GM19328 (cell line): ENCODE measurements at regions not wholly inside any gene's neighbourhood (a gene's known extent, or its start where the extent isn't known, plus 50 kb on each side); places are given as distances from the start of the nearest gene placed in this dataset.

Source experiments
- ATAC-seq: cut with Tn5 transposase; IDR thresholded peaks from one replicate; pipeline ENCODE4 v1.9.1; 2021; ENCODE audit warnings: mild to moderate bottlenecking, moderate library complexity; ENCODE audit not compliant: unreplicated experiment

GRCh38 chr18:11237484-11237883 lies 88.1 kb upstream of the PIEZO2 start:
- no peak for ATAC-seq

GRCh38 chr18:11237066-11237465 lies 87.7 kb upstream of the PIEZO2 start:
- no peak for ATAC-seq

- ATAC-seq: no peak
These were observed 74.8 kb upstream of the PIEZO2 start for GRCh38 chr18:11224153-11224552.

DNA sequence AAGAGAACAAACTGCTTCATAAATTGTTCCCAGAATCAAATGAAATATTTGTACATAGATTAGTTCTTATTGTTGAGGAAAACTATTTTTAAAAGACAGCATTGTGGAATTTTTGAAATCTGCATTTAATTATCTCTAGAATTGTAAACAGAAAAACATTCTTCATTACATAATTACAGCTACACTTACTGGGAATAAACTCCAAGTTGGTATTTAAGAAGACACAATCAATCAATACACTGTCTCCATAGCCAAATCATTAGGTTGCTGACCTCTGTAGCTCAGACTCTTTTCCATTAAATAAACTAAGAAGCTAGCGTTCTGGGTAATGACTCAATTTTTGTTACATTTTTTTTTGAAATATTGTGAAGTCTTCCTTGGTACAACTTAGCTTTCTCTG lies 70.2 kb upstream of the PIEZO2 start:
- no peak for ATAC-seq

DNA sequence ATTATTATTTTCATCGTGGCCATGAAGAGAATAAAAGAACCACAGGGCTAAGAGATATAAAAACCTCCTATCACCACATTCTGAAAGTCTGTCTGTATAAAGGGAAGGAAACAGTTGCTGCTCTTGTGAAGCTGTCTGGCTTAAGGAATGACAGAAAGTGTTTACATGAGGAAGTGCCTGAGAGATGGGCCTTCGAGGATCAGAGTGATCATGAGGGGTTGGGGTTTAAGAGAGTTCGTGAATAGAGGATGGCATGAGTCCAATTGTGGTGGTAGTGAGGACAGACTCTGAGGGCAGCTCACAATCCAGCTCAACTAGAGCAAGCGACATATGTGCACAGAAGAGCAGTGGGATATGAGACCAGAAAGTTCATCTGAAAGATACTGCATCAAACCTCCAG lies 65.8 kb upstream of the PIEZO2 start:
- no peak for ATAC-seq

DNA sequence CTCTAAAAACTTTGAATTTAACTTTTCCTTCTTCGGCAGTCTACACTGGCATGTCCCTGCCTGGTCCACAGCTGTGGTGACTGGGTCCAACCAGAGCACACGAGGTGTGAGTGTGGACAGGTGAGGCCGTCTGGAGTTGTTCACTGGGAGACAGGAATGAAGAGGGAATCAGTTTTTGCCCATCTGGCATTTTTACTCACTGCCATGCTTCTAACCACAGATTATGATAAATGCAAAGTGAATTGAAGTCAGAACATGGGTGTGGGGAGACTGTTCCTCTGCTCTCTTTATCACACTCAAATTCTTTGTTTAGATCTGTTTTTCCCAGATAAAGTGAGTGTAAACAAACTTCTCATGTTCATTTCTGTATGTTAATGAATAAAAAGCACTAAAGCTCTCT lies 54.7 kb upstream of the PIEZO2 start:
- no peak for ATAC-seq

DNA sequence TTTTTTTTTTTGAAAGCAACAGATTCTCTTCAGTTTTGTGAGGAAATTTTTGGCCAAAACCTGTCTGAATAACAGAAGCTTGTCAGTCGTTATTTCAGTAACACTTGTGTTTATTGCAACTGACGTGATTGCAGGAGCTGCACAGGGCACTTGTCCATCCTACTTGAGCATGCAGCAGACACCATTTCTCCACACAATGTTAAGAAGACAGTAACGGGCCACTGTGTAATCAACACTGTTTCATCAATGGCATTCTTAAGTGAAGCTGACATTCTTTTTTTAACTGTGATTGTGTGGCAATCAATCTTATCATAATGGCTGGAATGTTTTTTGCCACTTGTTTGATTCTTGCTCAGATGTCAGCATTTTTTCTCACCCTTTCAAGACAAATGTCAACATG lies 50.1 kb upstream of the PIEZO2 start:
- ATAC-seq: no peak
